ENCODE measurements at regions not wholly inside any gene's neighbourhood (a gene's known extent, or its start where the extent isn't known, plus 50 kb on each side); places are given as distances from the start of the nearest gene placed in this dataset.

DNA sequence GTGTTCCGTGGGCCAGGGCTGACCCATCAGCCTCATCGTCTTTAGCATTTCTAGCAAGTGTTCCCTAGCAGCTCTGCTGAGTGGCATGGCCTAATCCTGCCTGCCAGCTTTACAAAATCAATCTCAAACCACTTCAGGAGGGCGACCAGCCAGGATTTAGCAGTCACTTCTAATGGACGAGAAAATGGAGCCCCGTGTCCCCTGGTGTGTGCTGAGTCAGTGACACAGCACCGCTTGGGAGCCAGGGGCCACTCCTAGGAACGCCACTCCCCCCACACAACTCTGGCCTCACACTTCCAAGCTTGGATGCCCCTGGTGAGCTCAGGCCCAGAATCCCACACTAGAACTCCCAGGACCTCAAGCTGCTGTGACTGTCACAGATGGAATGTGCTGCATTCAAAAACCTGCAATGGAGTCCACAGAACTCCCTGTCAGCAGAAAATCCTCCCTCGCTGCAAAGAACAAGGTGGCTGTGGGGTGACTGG lies 311.2 kb upstream of the GATB start:
- TF ChIP-seq, protein P1, sequence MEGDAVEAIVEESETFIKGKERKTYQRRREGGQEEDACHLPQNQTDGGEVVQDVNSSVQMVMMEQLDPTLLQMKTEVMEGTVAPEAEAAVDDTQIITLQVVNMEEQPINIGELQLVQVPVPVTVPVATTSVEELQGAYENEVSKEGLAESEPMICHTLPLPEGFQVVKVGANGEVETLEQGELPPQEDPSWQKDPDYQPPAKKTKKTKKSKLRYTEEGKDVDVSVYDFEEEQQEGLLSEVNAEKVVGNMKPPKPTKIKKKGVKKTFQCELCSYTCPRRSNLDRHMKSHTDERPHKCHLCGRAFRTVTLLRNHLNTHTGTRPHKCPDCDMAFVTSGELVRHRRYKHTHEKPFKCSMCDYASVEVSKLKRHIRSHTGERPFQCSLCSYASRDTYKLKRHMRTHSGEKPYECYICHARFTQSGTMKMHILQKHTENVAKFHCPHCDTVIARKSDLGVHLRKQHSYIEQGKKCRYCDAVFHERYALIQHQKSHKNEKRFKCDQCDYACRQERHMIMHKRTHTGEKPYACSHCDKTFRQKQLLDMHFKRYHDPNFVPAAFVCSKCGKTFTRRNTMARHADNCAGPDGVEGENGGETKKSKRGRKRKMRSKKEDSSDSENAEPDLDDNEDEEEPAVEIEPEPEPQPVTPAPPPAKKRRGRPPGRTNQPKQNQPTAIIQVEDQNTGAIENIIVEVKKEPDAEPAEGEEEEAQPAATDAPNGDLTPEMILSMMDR (IDR thresholded peaks at IDR 0.05; ENCODE audit: poor library complexity, severe bottlenecking): no peak
- H3K36me3 ChIP-seq (ENCODE audit: low read depth): no peaks in the 10 kb centered on the region
- no peaks in the 10 kb centered on the region for H3K4me1 ChIP-seq (ENCODE audit: insufficient read depth, poor library complexity, severe bottlenecking)
- ATAC-seq (ENCODE audit: low read depth): no peak
- no peak overlapping the region for H3K27ac ChIP-seq (ENCODE audit: poor library complexity, severe bottlenecking)
- no peak overlapping the region for H3K4me3 ChIP-seq (ENCODE audit: severe bottlenecking)
- H3K27me3 ChIP-seq (ENCODE audit: insufficient read depth, poor library complexity, severe bottlenecking): no peaks in the 10 kb centered on the region
- no peaks in the 10 kb centered on the region for H3K9me3 ChIP-seq (ENCODE audit: severe bottlenecking)
- no peak for DNase-seq (ENCODE audit: low spot score)

DNA sequence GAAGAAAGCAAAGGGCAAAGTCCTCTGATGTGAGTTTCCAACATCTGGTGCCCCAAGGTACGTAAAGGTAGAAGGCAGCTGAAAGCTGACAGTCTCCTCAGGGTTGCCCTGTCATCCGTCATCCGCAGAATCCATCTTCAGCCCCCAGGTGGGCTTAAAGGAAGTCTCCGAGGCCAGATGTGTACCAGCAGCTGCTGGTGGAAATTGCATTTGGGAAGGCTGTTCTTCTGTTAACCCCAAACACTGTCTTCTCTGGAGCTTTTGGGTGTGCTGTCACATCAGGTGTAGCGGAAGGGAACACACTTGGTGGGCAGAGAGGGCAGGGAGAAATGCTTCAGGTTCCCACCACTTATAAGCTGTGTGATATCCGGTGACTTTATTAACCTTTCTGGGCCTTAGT lies 310.0 kb upstream of the GATB start:
- H3K27ac ChIP-seq (ENCODE audit: poor library complexity, severe bottlenecking): no peak overlapping the region
- TF ChIP-seq, protein P1 (IDR thresholded peaks at IDR 0.05; ENCODE audit: poor library complexity, severe bottlenecking): no peak
- no peak for ATAC-seq (ENCODE audit: low read depth)
- DNase-seq (ENCODE audit: low spot score): no peak
- H3K27me3 ChIP-seq (ENCODE audit: insufficient read depth, poor library complexity, severe bottlenecking): no peaks in the 10 kb centered on the region
- no peaks in the 10 kb centered on the region for H3K4me1 ChIP-seq (ENCODE audit: insufficient read depth, poor library complexity, severe bottlenecking)
- H3K4me3 ChIP-seq (ENCODE audit: severe bottlenecking): no peak overlapping the region
- H3K36me3 ChIP-seq (ENCODE audit: low read depth): no peaks in the 10 kb centered on the region
- H3K9me3 ChIP-seq (ENCODE audit: severe bottlenecking): no peaks in the 10 kb centered on the region

DNA sequence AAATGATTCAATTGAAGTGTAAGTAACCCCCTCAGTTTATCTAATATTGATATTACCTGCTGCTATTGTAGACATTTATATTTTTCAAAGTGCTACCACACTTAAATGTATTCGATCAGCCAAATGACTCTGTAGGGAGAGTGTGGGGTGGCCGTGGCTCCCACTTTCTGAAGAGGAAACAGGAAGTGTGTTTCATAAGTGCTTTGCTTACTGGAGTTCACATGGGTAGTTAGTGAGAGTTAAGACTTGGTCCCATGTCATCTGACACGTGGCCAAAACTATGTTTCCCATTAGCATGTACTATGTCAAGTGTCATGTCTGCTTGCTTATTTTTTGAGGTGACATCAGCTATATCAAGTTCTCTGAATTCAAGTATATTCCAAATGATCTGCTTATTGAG lies 308.1 kb upstream of the GATB start:
- Histone ChIP-seq H3K27ac (ENCODE audit: poor library complexity, severe bottlenecking) (no peak overlapping the region), H3K4me3 (ENCODE audit: severe bottlenecking) (no peak overlapping the region), H3K9me3 (ENCODE audit: severe bottlenecking) (no peaks in the 10 kb centered on the region), H3K4me1 (ENCODE audit: insufficient read depth, poor library complexity, severe bottlenecking) (no peaks in the 10 kb centered on the region), H3K27me3 (ENCODE audit: insufficient read depth, poor library complexity, severe bottlenecking) (no peaks in the 10 kb centered on the region), H3K36me3 (ENCODE audit: low read depth) (no peaks in the 10 kb centered on the region)
- TF ChIP-seq, protein P1 (IDR thresholded peaks at IDR 0.05; ENCODE audit: poor library complexity, severe bottlenecking): no peak
- DNase-seq (ENCODE audit: low spot score) (no peak), ATAC-seq (ENCODE audit: low read depth) (no peak)

DNA sequence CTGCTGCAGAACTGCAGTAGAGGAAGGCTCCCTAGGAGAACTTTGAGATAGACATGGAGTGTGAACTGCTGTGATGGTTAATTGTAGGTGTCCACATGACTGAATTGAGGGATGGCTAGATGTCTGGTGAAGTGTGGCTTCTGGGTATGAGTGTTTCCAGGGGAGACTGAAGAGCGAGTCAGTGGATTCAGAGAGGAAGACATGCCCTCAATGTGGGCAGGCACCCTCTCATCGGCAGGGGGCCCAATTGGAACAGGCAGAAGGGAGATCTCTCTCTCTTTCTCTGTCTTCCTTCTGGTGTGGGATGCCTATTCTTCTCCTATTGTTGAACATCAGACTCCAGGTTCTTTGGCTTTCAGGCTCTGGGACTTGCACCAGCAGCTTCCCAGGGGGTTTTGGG lies 304.7 kb upstream of the GATB start:
- TF ChIP-seq, protein P1 (IDR thresholded peaks at IDR 0.05; ENCODE audit: poor library complexity, severe bottlenecking): no peak
- DNase-seq (ENCODE audit: low spot score) (no peak), ATAC-seq (ENCODE audit: low read depth) (no peak)
- Histone ChIP-seq H3K27me3 (ENCODE audit: insufficient read depth, poor library complexity, severe bottlenecking) (no peaks in the 10 kb centered on the region), H3K4me1 (ENCODE audit: insufficient read depth, poor library complexity, severe bottlenecking) (no peaks in the 10 kb centered on the region), H3K27ac (ENCODE audit: poor library complexity, severe bottlenecking) (no peak overlapping the region), H3K36me3 (ENCODE audit: low read depth) (no peaks in the 10 kb centered on the region), H3K4me3 (ENCODE audit: severe bottlenecking) (no peak overlapping the region), H3K9me3 (ENCODE audit: severe bottlenecking) (no peaks in the 10 kb centered on the region)

DNA sequence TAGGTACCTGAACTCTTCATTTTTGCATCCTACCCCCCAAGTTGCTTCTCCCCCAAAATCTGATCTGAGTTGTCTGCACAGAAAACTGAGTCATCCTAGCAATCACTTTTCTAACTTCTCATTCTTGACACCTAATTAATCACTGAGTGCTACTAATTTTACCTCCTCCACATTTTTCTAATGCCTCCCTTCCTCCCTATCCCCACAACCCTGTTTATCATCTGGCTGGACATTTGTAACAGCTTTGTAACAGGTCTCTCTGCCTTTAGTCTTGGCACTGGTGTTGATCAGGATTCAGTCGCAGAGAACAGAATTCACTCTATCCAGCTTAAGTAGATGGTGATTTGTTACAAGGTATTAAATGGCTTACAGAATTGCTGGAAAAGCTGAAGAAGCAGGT lies 303.9 kb upstream of the GATB start:
- no peak overlapping the region for H3K4me3 ChIP-seq (ENCODE audit: severe bottlenecking)
- H3K9me3 ChIP-seq (ENCODE audit: severe bottlenecking): no peaks in the 10 kb centered on the region
- no peak for DNase-seq (ENCODE audit: low spot score)
- ATAC-seq (ENCODE audit: low read depth): no peak
- no peaks in the 10 kb centered on the region for H3K4me1 ChIP-seq (ENCODE audit: insufficient read depth, poor library complexity, severe bottlenecking)
- H3K27me3 ChIP-seq (ENCODE audit: insufficient read depth, poor library complexity, severe bottlenecking): no peaks in the 10 kb centered on the region
- H3K36me3 ChIP-seq (ENCODE audit: low read depth): no peaks in the 10 kb centered on the region
- H3K27ac ChIP-seq (ENCODE audit: poor library complexity, severe bottlenecking): no peak overlapping the region
- TF ChIP-seq, protein P1 (IDR thresholded peaks at IDR 0.05; ENCODE audit: poor library complexity, severe bottlenecking): no peak
